DMS153 (cell line): ENCODE measurements at regions not wholly inside any gene's neighbourhood (a gene's known extent, or its start where the extent isn't known, plus 50 kb on each side); places are given as distances from the start of the nearest gene placed in this dataset.

ENCODE experiments used
- DNase-seq: peaks from one replicate; lab custom pipeline; 2025; lab: John Stamatoyannopoulos, UW

- no peak for DNase-seq
Observed at GRCh38 chr7:84617265-84618030, 422.9 kb upstream of the SEMA3A start.

- no peak for DNase-seq
Observed at GRCh38 chr7:84614821-84615501, 420.4 kb upstream of the SEMA3A start.

DNA sequence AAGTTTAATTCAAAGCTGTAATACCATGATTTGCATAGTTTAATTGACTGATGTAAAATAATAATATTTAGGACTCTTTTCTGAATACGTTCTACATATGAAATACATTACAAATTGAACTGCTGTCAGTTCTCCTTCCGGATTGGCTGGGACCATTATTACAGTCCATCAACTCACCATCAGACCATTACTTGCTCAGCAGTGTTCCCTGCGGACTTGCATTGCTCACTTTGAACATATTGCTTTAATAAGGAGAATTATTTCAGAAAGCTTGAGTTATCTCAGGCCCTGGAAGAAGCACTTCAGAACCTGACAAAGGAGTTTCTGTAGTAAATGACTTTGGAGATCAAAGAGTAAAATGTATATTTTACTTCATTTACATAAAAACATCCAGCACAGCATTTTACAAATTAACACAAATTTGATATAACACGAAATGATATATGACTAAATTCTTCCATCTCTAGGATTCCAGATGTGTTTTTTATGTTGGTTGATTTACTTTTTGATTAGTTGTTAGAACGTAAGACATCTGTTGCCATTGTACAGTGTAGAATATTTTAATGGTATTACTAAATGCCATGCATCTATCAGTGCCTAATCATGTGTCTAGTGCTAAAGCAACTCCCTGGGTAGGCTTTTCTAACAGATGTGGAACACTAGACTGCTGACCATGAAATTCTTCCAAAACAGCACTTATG, 418.5 kb upstream of the SEMA3A start:
- DNase-seq, result no peak

GRCh38 chr7:84611391-84611790, 416.8 kb upstream of the SEMA3A start:
- DNase-seq, result no peak

DNA sequence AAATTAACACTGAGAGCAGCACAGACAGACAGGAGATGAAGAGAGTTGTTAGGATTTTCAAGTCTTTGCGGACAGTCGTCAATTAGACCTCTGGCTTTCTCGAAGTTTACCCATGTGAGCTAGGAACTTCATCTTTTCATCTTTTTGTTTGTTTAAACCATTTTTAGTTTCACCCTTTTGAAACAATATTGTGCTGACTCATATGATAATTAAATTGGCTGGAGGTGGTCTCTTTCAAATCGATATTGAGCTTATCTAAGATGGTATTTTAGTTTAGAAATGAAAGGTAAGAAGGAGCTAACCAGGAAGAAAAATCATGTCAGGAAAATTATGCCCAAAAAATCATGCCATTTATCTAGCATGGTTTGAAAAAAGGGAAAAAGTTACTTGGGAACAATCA, 415.8 kb upstream of the SEMA3A start:
- no peak for DNase-seq

GRCh38 chr7:84605301-84605700, 410.7 kb upstream of the SEMA3A start:
- DNase-seq, result no peak

DNA sequence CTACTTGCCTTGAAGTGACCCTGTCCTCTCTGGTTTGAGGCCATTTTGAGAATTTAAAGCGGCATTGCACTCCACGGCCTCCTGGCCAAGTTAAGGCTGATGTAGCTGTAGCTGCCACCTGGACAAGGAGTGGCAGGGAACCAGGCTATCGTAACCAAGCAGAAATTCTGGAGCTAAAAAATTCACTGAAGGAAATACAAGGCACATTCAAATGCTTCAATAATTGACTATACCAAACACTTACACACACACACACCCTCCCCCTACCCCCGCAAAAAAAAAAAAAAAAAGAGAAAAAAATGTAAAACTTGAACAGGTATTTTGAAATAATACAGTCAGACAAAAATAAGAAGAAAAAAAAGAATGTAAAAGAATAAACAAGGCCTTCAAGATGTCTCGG, 409.0 kb upstream of the SEMA3A start:
- no peak for DNase-seq

DNA sequence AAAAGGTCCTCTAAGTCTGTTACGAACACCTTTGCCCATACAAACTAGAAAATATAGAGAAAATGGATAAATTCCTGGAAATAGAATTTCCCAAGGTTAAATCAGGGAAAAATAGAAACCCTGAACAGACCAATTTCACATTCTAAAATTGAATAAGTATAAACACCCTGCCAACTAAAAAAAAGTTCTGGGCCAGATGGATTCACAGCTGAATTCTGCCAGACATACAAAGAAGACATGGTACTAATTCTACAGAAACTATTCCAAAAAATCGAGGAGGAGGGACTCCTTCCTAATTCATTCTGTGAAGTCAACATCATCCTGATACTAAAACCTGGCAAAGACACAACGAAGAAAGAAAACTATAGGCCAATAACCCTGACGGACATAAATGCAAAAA, 400.4 kb upstream of the SEMA3A start:
- no peak for DNase-seq

DNA sequence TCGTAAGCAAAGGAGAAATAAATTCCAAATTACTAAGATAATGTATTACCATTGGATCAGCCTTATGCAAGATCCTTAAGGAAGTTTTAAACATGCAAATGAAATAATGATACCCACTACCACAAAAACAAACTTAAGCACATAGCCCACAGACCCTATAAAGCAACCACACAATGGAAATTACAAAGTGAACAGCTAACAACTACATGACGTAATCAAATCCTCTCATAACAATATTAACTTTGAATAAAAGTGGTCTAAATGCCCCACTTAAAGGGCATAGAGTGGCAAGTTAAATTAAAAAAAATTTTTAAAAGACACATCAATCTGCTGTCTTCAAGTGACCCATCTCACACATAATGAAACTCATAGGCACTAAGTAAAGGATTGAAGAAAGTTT, 397.3 kb upstream of the SEMA3A start:
- DNase-seq, result no peak

GRCh38 chr7:84589012-84589411, 394.4 kb upstream of the SEMA3A start:
- no peak for DNase-seq

DNA sequence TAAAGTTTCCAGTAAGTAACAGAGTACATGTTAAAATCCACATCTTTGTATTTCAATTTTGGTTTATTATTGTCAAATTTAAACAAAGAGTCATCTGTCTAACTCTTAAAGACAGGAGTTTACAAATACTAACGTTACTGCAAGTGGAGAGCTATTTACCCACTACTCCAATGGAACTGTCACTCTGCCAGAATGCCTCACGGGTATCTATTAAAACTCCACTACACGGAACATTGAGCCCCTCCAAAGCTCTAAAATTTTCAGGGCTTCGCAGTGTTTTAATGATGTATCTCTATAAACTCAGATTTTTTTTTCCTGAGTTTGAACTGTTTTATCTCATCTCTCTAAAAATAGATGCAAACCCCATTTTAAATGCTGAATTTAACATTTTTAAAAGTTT, 388.7 kb upstream of the SEMA3A start:
- no peak for DNase-seq

- no peak for DNase-seq
Observed at GRCh38 chr7:84582747-84583146, 388.2 kb upstream of the SEMA3A start.

DNA sequence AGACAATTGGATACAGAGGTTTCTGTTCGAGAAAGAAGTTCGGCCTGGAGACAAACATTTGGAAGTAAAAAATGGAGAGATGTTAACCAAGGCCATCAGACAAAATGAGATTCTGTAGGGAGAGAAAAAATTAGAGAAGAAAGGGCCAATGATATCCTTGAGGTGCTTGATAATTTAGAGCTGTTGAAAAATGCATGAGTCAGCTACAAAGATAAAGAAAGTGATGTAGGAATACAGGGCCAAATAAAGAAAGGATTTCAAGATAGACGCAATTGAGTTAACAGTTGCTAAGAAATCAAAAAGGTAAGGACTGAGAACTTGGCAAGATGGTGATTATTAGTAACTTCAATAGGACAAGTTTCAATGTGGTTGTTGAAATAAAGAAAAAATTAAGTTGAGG, 384.2 kb upstream of the SEMA3A start:
- no peak for DNase-seq

GRCh38 chr7:84568781-84569180, 374.2 kb upstream of the SEMA3A start:
- no peak for DNase-seq

DNA sequence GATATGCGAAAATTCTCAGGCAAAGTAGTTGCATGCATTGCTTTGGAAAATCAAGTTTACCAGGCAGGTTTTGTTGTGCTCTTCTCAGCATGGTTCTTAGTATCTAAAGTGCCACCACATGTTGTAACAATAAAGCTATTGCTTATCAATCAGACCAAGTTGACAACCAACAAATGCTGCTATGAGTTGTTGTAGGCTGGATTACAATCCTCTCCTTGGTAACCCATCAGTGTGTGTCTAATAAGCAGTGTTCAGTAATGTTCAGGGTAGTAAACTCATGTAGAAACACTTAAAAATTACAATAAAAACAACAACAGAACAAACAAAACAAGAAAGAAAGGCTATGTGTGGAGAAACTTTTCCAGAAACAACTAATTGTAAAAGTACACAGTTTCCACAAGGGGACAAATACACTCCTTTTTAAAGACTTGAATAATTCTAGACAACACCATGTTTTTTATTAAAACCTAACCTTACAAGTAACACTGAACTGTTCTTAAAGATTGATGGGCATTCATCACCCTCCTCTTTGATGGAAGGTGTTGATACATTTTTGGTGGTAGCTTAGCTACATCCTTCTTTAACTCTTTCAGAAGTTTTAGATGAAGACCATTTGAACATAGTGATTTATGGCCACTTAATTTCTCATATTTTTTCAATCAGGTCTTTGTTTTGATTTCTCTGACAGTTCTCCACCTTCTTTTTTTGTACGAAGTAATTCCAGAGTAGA, 370.9 kb upstream of the SEMA3A start:
- DNase-seq, result no peak

DNA sequence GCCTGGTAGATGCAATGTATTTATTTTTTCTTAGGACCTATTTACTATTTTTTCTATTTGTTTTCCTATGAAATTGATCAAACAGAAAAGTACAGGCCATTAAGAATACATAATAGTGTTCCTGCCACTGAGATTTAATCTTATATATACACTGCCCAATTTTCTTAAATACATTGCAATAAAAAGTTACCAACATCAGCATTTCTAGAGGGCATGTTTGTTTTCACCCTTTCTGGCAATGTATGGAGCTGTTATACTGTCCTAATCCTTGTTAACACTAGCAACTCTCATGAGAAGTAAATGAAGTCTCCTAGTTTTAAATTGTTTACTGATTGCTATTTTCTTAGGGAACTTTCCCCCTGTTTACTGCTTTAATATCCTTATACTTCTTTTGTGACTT, 359.1 kb upstream of the SEMA3A start:
- DNase-seq, result no peak

DNA sequence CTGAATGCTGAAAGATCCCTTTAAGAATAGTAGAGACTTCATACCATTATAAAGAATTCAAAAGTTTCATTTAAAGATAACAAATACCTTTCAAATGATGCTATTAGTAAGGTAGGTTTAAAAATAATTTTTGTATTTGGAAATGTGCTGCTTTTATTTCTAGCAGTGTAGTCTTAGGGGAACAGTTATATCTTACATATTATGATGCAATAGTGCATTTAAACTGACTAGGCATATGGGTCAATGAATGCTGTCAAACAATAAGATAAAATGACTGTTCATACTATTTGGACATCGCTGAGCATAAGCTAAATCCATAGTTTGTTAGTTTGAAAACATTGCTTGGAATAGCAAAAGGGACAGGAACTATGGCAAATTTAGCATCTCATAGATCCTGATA, 354.8 kb upstream of the SEMA3A start:
- DNase-seq, result no peak

DNA sequence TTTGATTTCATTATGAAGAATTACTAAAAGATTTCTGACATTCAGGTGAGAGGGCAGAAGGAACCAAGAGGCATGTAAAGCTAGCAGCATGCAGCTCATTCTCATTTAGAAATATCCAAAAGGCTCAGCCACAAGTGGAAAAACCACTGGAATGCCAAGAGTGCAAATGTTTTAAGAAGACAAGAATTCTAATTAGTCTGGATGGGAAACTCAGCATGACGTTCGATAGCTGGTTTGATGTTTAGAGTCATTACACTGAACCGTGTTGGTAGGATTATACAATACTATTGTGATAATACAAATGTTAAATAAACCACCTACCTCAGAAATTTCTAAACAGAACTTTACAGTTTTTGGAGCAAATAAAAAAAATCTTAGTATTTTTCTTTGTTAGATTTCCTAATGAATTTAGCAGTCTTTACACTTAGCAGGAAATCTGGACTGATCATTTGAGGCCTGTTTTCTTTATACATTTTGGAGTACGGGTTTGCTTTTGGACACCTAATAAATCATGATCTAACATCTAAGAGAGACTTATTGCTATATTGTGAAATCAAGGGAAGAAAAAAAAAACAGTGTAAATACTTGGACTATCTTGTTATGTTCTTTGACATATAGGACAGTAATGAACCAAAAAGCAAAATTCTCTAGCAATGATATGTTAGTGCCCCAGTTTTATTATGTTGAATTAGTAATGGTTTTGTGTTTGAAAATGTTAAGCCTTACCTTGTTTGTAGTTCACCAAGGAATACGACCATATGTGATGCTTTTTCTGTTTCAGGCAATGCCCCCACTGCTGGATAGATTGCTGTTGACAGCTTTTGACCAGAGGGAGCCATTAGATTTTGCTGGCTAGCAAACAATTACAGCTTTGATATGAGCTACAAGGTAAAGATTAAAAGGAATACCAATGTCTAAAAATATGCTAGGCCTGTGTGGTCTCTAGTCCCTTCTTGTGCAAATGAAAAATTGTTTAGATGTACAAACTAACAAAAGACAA, 354.1 kb upstream of the SEMA3A start:
- DNase-seq, result no peak

- DNase-seq, result no peak
Observed at GRCh38 chr7:84547331-84547730, 352.7 kb upstream of the SEMA3A start.

- no peak for DNase-seq
Observed at GRCh38 chr7:84546403-84546802, 351.8 kb upstream of the SEMA3A start.

DNA sequence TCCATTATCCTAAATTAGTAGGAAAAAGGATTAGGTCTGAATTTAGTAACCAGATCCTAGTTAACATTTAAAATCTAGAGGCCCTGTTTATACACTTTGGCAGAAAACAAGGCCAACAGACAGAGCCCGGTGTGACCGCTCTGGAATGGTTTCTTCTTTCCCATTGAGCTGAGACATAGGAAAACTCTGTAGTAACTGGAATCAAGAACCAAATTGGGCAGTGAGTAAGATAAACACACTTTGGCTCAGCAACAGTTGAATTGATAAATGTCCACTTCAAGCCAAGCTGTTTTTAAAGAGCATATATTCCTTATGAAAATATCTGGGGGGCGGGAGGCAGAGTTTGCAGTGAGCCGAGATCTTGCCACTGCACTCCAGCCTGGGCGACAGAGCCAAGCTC, 343.7 kb upstream of the SEMA3A start:
- no peak for DNase-seq
